ENCODE measurements at regions not wholly inside any gene's neighbourhood (a gene's known extent, or its start where the extent isn't known, plus 50 kb on each side); places are given as distances from the start of the nearest gene placed in this dataset.
"Not testable (repeated sequence)": the region's sequence is repeated elsewhere in the genome, so short reads cannot be mapped to it uniquely, and the experiment has no call there.

GRCh38 chr16:29312345-29312675 is 94.2 kb downstream of the NPIPB11 start:
- WGBS, 2 experiments (ENCODE audit: extremely low coverage in 2 of 2, insufficient read length in 1 of 2) = 93% methylated on average over 14 of the region's 18 CpGs; no CpG with 5 or more reads in 1 of the 2 experiments
- Histone ChIP-seq H2BK20ac (ENCODE audit: low read depth, low read length) (peak overlapping the region; percentile 36; the same call in 1 of the 2 replicates), H2BK120ac (ENCODE audit: low read depth, low read length) (peak overlapping the region; percentile 88; the same call in 1 of the 2 replicates), H3K79me1 (ENCODE audit: low read depth in 1 of 2, low read length in 2 of 2) (peaks cover 0 to 22% of the 10 kb centered on the region in 2 experiments; a peak in 2 of 4 replicates), H3K4me1 (ENCODE audit: control insufficient read depth, insufficient read depth, low read length) (peaks cover 22% of the 10 kb centered on the region), H3K4ac (ENCODE audit: low read depth, low read length) (peak overlapping the region; percentile 47; the same call in 1 of the 2 replicates), H2AK5ac (ENCODE audit: low read depth, low read length) (peak overlapping the region; percentile 95; the same call in 1 of the 2 replicates), H4K91ac (ENCODE audit: insufficient read depth, low read depth, low read length) (peak overlapping the region; percentile 34), H3K9me1 (ENCODE audit: insufficient read depth, low read length) (peaks cover 18% of the 10 kb centered on the region)
- H3K9ac ChIP-seq (ENCODE audit: low read depth, low read length); H4K8ac ChIP-seq (ENCODE audit: low read depth in 2 of 2, low read length in 2 of 2); DNase-seq; H3K18ac ChIP-seq (ENCODE audit: low read depth, low read length); H3K14ac ChIP-seq (replicated peaks; ENCODE audit: low read depth, low read length); H4K20me1 ChIP-seq (ENCODE audit: insufficient read depth, low read length); H3K4me3 ChIP-seq (ENCODE audit: insufficient read depth, low read depth, low read length); H3K4me2 ChIP-seq (ENCODE audit: low read depth, low read length); H3K27me3 ChIP-seq (ENCODE audit: control insufficient read depth, insufficient read depth, low read length); H2AK9ac ChIP-seq (replicated peaks; ENCODE audit: low read depth, low read length, poor library complexity); BruUV-seq (replicated peaks); H4K5ac ChIP-seq (ENCODE audit: low read depth, low read length); H3K23ac ChIP-seq (ENCODE audit: low read depth, low read length); H2BK5ac ChIP-seq (ENCODE audit: low read depth, low read length, poor library complexity, severe bottlenecking); POLR2A ChIA-PET (ENCODE audit: unreplicated experiment); H3K9me3 ChIP-seq (ENCODE audit: control insufficient read depth, insufficient read depth, low read length); H2BK15ac ChIP-seq (ENCODE audit: low read depth, low read length); dilution Hi-C loops (cut with HindIII; ENCODE audit: low sequenced_read_pairs, unreplicated experiment); CTCF ChIA-PET; ATAC-seq (ENCODE audit: low read depth); H2AFZ ChIP-seq (replicated peaks; ENCODE audit: low read length, poor library complexity); H3K27ac ChIP-seq (ENCODE audit: insufficient read depth, low read length); in situ Hi-C loops (cut with MboI; ENCODE audit: low sequenced_read_pairs); H3K56ac ChIP-seq (ENCODE audit: extremely low read depth, insufficient read depth, low read length); H3K36me3 ChIP-seq (ENCODE audit: control insufficient read depth, insufficient read depth, low read length); intact Hi-C loops (cut with micrococcal nuclease): not testable (repeated sequence)

All from IMR-90 (cell line).